IMR-90 (cell line): ENCODE measurements at regions not wholly inside any gene's neighbourhood (a gene's known extent, or its start where the extent isn't known, plus 50 kb on each side); places are given as distances from the start of the nearest gene placed in this dataset.

Experiments used
- ATAC-seq: fragments of 200-7000 bp; cut with Tn5 transposase; 2 replicates; pipeline ENCODE4 v1.9.1; 2020; ENCODE audit warnings: low read depth, mild to moderate bottlenecking, moderate library complexity
- BruUV-seq: library from RNA; stranded (reverse); fragments of 400-500 nt; replicated peaks from 2 replicates; lab custom pipeline; 2021; lab: Mats Ljungman, UMichigan
- CTCF ChIA-PET: fragments of 300-600 bp; formaldehyde crosslinking; extraction: SDS; loops from one replicate; lab custom pipeline; 2021; ENCODE audit warnings: antibody characterized with exemption; lab: Yijun Ruan, JAX
- POLR2A ChIA-PET: fragments of 300-600 bp; sonication (Branson Sonifier 250); formaldehyde crosslinking; loops from one replicate; lab custom pipeline; 2022; ENCODE audit warnings: antibody characterized with exemption; ENCODE audit not compliant: unreplicated experiment; lab: Charles Lee
- DNase-seq: peaks from one replicate; pipeline ENCODE4 v3.0.0; 2013
- H2AFZ ChIP-seq: replicated peaks from 2 replicates; pipeline ENCODE3; 2013; ENCODE audit warnings: low read length, mild to moderate bottlenecking; ENCODE audit not compliant: poor library complexity
- H2AK5ac ChIP-seq: 2 replicates; pipeline ENCODE4 v1.6.1; 2013; ENCODE audit warnings: low read depth, low read length, inconsistent platforms
- H2AK9ac ChIP-seq: replicated peaks from 2 replicates; pipeline ENCODE3; 2013; ENCODE audit warnings: mild to moderate bottlenecking, low read depth, low read length, moderate library complexity; ENCODE audit not compliant: poor library complexity
- H2BK120ac ChIP-seq: 2 replicates; pipeline ENCODE4 v1.6.1; 2013; ENCODE audit warnings: low read depth, low read length, inconsistent platforms
- H2BK15ac ChIP-seq: 3 replicates; pipeline ENCODE4 v1.6.1; 2013; ENCODE audit warnings: low read depth, low read length, inconsistent platforms
- H2BK20ac ChIP-seq: 2 replicates; pipeline ENCODE4 v1.6.1; 2013; ENCODE audit warnings: low read depth, mild to moderate bottlenecking, inconsistent platforms, low read length, moderate library complexity
- H2BK5ac ChIP-seq: 2 replicates; pipeline ENCODE4 v1.6.1; 2013; ENCODE audit warnings: mild to moderate bottlenecking, low read depth, low read length, inconsistent platforms; ENCODE audit not compliant: poor library complexity, severe bottlenecking
- H3K14ac ChIP-seq: replicated peaks from 2 replicates; pipeline ENCODE4 v1.6.1; 2013; ENCODE audit warnings: low read depth, low read length, inconsistent platforms
- H3K18ac ChIP-seq: 2 replicates; pipeline ENCODE4 v1.6.1; 2013; ENCODE audit warnings: low read depth, low read length, control low read depth
- H3K23ac ChIP-seq: 2 replicates; pipeline ENCODE4 v1.6.1; 2013; ENCODE audit warnings: low read depth, low read length, inconsistent platforms
- H3K27ac ChIP-seq: 2 replicates; pipeline ENCODE4 v1.5.1; 2013; ENCODE audit warnings: mild to moderate bottlenecking, control low read depth, low read length; ENCODE audit not compliant: insufficient read depth
- H3K27me3 ChIP-seq: 2 replicates; pipeline ENCODE4 v1.6.1; 2013; ENCODE audit warnings: low read length; ENCODE audit not compliant: control insufficient read depth, insufficient read depth
- H3K36me3 ChIP-seq: 2 replicates; pipeline ENCODE4 v1.6.1; 2013; ENCODE audit warnings: low read length, mixed read lengths; ENCODE audit not compliant: control insufficient read depth, insufficient read depth
- H3K4ac ChIP-seq: 2 replicates; pipeline ENCODE4 v1.6.1; 2013; ENCODE audit warnings: low read depth, low read length, inconsistent platforms
- H3K4me1 ChIP-seq: 2 replicates; pipeline ENCODE4 v1.6.1; 2013; ENCODE audit warnings: low read length, mixed read lengths; ENCODE audit not compliant: control insufficient read depth, insufficient read depth
- H3K4me2 ChIP-seq: 2 replicates; pipeline ENCODE4 v1.6.1; 2013; ENCODE audit warnings: low read depth, mild to moderate bottlenecking, control low read depth, low read length, moderate library complexity
- H3K4me3 ChIP-seq: 2 replicates; pipeline ENCODE4 v1.5.1; 2013; ENCODE audit warnings: low read depth, mild to moderate bottlenecking, control low read depth, low read length, moderate library complexity; ENCODE audit not compliant: insufficient read depth
- H3K56ac ChIP-seq: 2 replicates; pipeline ENCODE4 v1.6.1; 2013; ENCODE audit warnings: low read length, inconsistent platforms; ENCODE audit not compliant: insufficient read depth; ENCODE audit errors: extremely low read depth
- H3K79me1 ChIP-seq, 2 experiments: 2 replicates each; pipeline ENCODE4 v1.6.1; 2013; ENCODE audit warnings: low read length in 2 of 2, inconsistent platforms in 1 of 2, low read depth in 1 of 2
- H3K9ac ChIP-seq: 2 replicates; pipeline ENCODE4 v1.6.1; 2013; ENCODE audit warnings: low read depth, low read length, control low read depth
- H3K9me1 ChIP-seq: 2 replicates; pipeline ENCODE4 v1.6.1; 2013; ENCODE audit warnings: low read length, inconsistent platforms; ENCODE audit not compliant: insufficient read depth
- H3K9me3 ChIP-seq: 2 replicates; pipeline ENCODE4 v1.6.1; 2013; ENCODE audit warnings: low read length; ENCODE audit not compliant: control insufficient read depth, insufficient read depth
- H4K20me1 ChIP-seq: 2 replicates; pipeline ENCODE4 v1.6.1; 2013; ENCODE audit warnings: low read length, inconsistent platforms; ENCODE audit not compliant: insufficient read depth
- H4K5ac ChIP-seq: 2 replicates; pipeline ENCODE4 v1.6.1; 2013; ENCODE audit warnings: mild to moderate bottlenecking, low read depth, low read length, control low read depth
- H4K8ac ChIP-seq, 2 experiments: 2 replicates each; pipeline ENCODE4 v1.6.1; 2013; ENCODE audit warnings: low read depth in 2 of 2, low read length in 2 of 2, control low read depth in 1 of 2, inconsistent platforms in 1 of 2
- H4K91ac ChIP-seq: 2 replicates; pipeline ENCODE4 v1.6.1; 2013; ENCODE audit warnings: low read depth, low read length, inconsistent platforms; ENCODE audit not compliant: insufficient read depth
- NFE2L2 ChIP-seq: fragments of 150-350 bp; IDR thresholded peaks from 2 replicates; pipeline ENCODE4 v1.6.1; 2016; ENCODE audit warnings: low read depth, mild to moderate bottlenecking, low read length
- WGBS, 2 experiments: methylation state at CpG; one replicate each; pipeline versions ENCODE4 v1.1.5 to v1.1.7; 2013; ENCODE audit warnings: missing lambda C conversion rate in 2 of 2; ENCODE audit not compliant: insufficient read length in 1 of 2; ENCODE audit errors: extremely low coverage in 2 of 2; 5-methylcytosine and 5-hydroxymethylcytosine counted together
- dilution Hi-C: fragments of 300-500 bp; cut with HindIII; formaldehyde crosslinking; loops from one replicate; pipeline ENCODE4 v1.14.3; 2018; ENCODE audit warnings: low sequenced_read_pairs; ENCODE audit not compliant: unreplicated experiment
- in situ Hi-C: fragments of 300-500 bp; cut with MboI; formaldehyde crosslinking; loops from 3 replicates; pipeline ENCODE4 v1.14.3; 2019; ENCODE audit warnings: low sequenced_read_pairs, inconsistent platforms, mixed read lengths
- intact Hi-C: fragments of 100-400 bp; cut with micrococcal nuclease; formaldehyde crosslinking; loops from 2 replicates; pipeline ENCODE4 v1.10.0; 2022

DNA sequence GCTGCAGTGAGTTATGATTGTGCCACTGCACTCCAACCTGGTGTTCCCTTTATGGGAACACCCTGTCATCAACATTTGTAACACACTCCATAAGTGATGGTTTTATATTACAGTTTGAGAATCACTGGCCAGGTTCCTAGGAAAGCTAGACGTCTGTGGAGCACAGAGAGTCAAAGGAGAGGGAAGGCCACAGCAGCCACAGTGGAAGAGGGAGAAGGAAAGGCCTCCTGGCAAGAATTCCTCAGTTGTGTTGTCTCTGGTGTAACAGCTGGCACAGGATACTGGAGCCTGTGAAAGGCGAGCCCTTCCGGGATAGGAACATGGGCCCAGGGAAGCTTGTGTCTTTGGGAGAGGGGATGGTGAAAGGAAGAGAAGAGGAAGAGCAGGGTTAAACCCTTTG, 360.5 kb upstream of the PIK3C3 start:
- Histone ChIP-seq H2BK5ac (no peak overlapping the region), H3K18ac (no peak overlapping the region), H4K8ac (no peak overlapping the region), H4K5ac (no peak overlapping the region), H4K91ac (no peak overlapping the region), H2BK120ac (no peak overlapping the region), H2AFZ (no peak overlapping the region), H3K4me3 (no peak overlapping the region), H3K23ac (no peak overlapping the region), H2BK20ac (no peak overlapping the region), H3K79me1 (no peaks in the 10 kb centered on the region), H3K27ac (no peak overlapping the region), H3K27me3 (no peaks in the 10 kb centered on the region), H3K9me3 (no peaks in the 10 kb centered on the region), H2AK5ac (no peak overlapping the region), H3K36me3 (no peaks in the 10 kb centered on the region), H3K9ac (no peak overlapping the region), H3K9me1 (no peaks in the 10 kb centered on the region), H3K4ac (no peak overlapping the region), H3K4me2 (no peak overlapping the region), H3K56ac (no peak overlapping the region), H2AK9ac (no peak overlapping the region), H3K4me1 (no peaks in the 10 kb centered on the region), H2BK15ac (no peak overlapping the region), H3K14ac (no peak overlapping the region), H4K20me1 (no peaks in the 10 kb centered on the region)
- no TSS peak for BruUV-seq
- ChIA-PET POLR2A (no interaction called here), CTCF (interaction anchor here (0.6 kb wide), 1 partner anchor 1205 kb away, joined by 3 read pairs; no protein-coding TSS in a partner anchor)
- TF ChIP-seq NFE2L2: no peak
- in situ Hi-C loops (no loop called here), intact Hi-C loops (no loop called here), dilution Hi-C loops (no loop called here)
- DNase-seq: no peak
- ATAC-seq: no peak
- WGBS, 2 experiments: no CpG with 5 or more reads among the region's 3 CpGs
